ENCODE measurements at regions not wholly inside any gene's neighbourhood (a gene's known extent, or its start where the extent isn't known, plus 50 kb on each side); places are given as distances from the start of the nearest gene placed in this dataset.

- no peak for DNase-seq
- peaks cover 50% of the 10 kb centered on the region for H3K9me3 Mint-ChIP-seq
- H3K27ac Mint-ChIP-seq = no peak overlapping the region
- H3K4me3 Mint-ChIP-seq = no peak overlapping the region
- H3K36me3 Mint-ChIP-seq (ENCODE audit: low read depth) = 0 out of 2 replicates have a peak, but pooled peaks cover 3% of the 10 kb centered on the region
- no peak for TF ChIP-seq CTCF (IDR thresholded peaks at IDR 0.05)
- peaks cover 8% of the 10 kb centered on the region for H3K27me3 Mint-ChIP-seq (ENCODE audit: insufficient read depth)
- no peaks in the 10 kb centered on the region for H3K4me1 Mint-ChIP-seq (ENCODE audit: low read depth)
Measured at GRCh38 chr6:2485116-2485515, 239.7 kb upstream of the GMDS start.

- DNase-seq = no peak
- H3K27ac Mint-ChIP-seq = no peak overlapping the region
- TF ChIP-seq CTCF (IDR thresholded peaks at IDR 0.05) = peak; percentile 28; the same call in 1 of the 2 replicates
- H3K4me1 Mint-ChIP-seq (ENCODE audit: low read depth) = peaks cover 5% of the 10 kb centered on the region; the same call in 1 of the 2 replicates
- H3K4me3 Mint-ChIP-seq = no peak overlapping the region
- peaks cover 48% of the 10 kb centered on the region for H3K9me3 Mint-ChIP-seq
- peaks cover 7% of the 10 kb centered on the region for H3K27me3 Mint-ChIP-seq (ENCODE audit: insufficient read depth)
- H3K36me3 Mint-ChIP-seq (ENCODE audit: low read depth) = 0 out of 2 replicates have a peak, but pooled peaks cover 3% of the 10 kb centered on the region
Measured at GRCh38 chr6:2482773-2483172, 237.4 kb upstream of the GMDS start.

- peaks cover 4% of the 10 kb centered on the region; the same call in 1 of the 2 replicates for H3K36me3 Mint-ChIP-seq (ENCODE audit: low read depth)
Measured at GRCh38 chr6:2481307-2481706, 235.9 kb upstream of the GMDS start.

GRCh38 chr6:2480267-2480966 lies 235.0 kb upstream of the GMDS start:
- Mint-ChIP-seq H3K36me3 (ENCODE audit: low read depth) (peaks cover 7% of the 10 kb centered on the region; the same call in 1 of the 2 replicates), H3K27me3 (ENCODE audit: insufficient read depth) (peaks cover 9% of the 10 kb centered on the region), H3K27ac (no peak overlapping the region), H3K9me3 (peaks cover 40% of the 10 kb centered on the region), H3K4me3 (no peak overlapping the region), H3K4me1 (ENCODE audit: low read depth) (peaks cover 14% of the 10 kb centered on the region; the same call in 1 of the 2 replicates)
- DNase-seq = no peak
- TF ChIP-seq CTCF (IDR thresholded peaks at IDR 0.05) = no peak

More at GRCh38 chr6:2481307-2481706, 235.9 kb upstream of the GMDS start:
- Mint-ChIP-seq H3K4me3 (no peak overlapping the region), H3K4me1 (ENCODE audit: low read depth) (peaks cover 10% of the 10 kb centered on the region; the same call in 1 of the 2 replicates), H3K27me3 (ENCODE audit: insufficient read depth) (peaks cover 11% of the 10 kb centered on the region), H3K27ac (no peak overlapping the region), H3K9me3 (peaks cover 43% of the 10 kb centered on the region)
- no peak for DNase-seq
- TF ChIP-seq CTCF (IDR thresholded peaks at IDR 0.05) = no peak

- peaks cover 14% of the 10 kb centered on the region; the same call in 1 of the 2 replicates for H3K4me1 Mint-ChIP-seq (ENCODE audit: low read depth)
- no peak overlapping the region for H3K27ac Mint-ChIP-seq
- H3K36me3 Mint-ChIP-seq (ENCODE audit: low read depth) = peaks cover 7% of the 10 kb centered on the region; the same call in 1 of the 2 replicates
- no peak for TF ChIP-seq CTCF (IDR thresholded peaks at IDR 0.05)
- H3K9me3 Mint-ChIP-seq = peaks cover 20% of the 10 kb centered on the region
- H3K27me3 Mint-ChIP-seq (ENCODE audit: insufficient read depth) = peaks cover 7% of the 10 kb centered on the region
- no peak overlapping the region for H3K4me3 Mint-ChIP-seq
- DNase-seq = no peak
Measured at GRCh38 chr6:2478200-2478599, 232.8 kb upstream of the GMDS start.

All from HFFc6 (cell line).